Bronchial epithelial cell (primary cell): ENCODE measurements at regions not wholly inside any gene's neighbourhood (a gene's known extent, or its start where the extent isn't known, plus 50 kb on each side); places are given as distances from the start of the nearest gene placed in this dataset.

ENCODE experiments used
- DNase-seq: peaks from one replicate; pipeline ENCODE4 v3.0.0-alpha.2; 2010; ENCODE audit warnings: low read depth
- FAIRE-seq: peaks from 2 replicates; lab custom pipeline; 2011; peaks lifted over from hg19 to GRCh38; lab: Jason Lieb, UNC
- H3K27me3 ChIP-seq: 2 replicates; pipeline ENCODE4 v1.5.1; 2011; ENCODE audit warnings: low read length; ENCODE audit not compliant: control insufficient read depth, insufficient read depth
- H3K36me3 ChIP-seq: 2 replicates; pipeline ENCODE4 v1.5.1; 2011; ENCODE audit warnings: low read length; ENCODE audit not compliant: control insufficient read depth, insufficient read depth
- H3K4me3 ChIP-seq: 2 replicates; pipeline ENCODE4 v1.5.1; 2011; ENCODE audit warnings: mild to moderate bottlenecking, low read depth, low read length, control low read depth
- TF ChIP-seq, protein P1 (sequence below): IDR thresholded peaks from 2 replicates; pipeline ENCODE4 v1.5.1; 2011; ENCODE audit warnings: mild to moderate bottlenecking, moderate library complexity, low read length, control low read depth, inconsistent platforms; ENCODE audit not compliant: insufficient read depth, severe bottlenecking

DNA sequence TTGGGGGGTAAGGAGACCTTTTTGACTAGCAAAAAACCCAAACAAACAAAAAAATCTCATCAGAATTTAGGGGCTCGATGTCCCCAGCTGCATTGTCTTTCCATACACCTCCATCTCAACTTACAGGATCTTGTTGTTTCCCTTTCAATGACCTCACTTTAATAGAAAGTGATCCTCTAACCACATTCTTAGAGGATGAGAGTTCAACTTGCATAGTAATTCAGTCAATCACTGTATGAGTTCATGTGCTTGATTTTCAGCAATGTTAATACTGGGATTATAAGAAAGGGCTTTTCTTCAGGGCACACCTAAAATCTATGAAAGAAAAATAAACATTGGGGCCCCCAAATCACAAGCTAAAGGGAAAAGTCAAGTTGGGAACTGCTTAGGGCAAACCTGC, 1512.0 kb downstream of the SLITRK1 start:
- Histone ChIP-seq H3K27me3 (no peaks in the 10 kb centered on the region), H3K36me3 (no peaks in the 10 kb centered on the region), H3K4me3 (no peak overlapping the region)
- FAIRE-seq = no peak
- TF ChIP-seq, protein P1, sequence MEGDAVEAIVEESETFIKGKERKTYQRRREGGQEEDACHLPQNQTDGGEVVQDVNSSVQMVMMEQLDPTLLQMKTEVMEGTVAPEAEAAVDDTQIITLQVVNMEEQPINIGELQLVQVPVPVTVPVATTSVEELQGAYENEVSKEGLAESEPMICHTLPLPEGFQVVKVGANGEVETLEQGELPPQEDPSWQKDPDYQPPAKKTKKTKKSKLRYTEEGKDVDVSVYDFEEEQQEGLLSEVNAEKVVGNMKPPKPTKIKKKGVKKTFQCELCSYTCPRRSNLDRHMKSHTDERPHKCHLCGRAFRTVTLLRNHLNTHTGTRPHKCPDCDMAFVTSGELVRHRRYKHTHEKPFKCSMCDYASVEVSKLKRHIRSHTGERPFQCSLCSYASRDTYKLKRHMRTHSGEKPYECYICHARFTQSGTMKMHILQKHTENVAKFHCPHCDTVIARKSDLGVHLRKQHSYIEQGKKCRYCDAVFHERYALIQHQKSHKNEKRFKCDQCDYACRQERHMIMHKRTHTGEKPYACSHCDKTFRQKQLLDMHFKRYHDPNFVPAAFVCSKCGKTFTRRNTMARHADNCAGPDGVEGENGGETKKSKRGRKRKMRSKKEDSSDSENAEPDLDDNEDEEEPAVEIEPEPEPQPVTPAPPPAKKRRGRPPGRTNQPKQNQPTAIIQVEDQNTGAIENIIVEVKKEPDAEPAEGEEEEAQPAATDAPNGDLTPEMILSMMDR = no peak
- peak; percentile 43 for DNase-seq

DNA sequence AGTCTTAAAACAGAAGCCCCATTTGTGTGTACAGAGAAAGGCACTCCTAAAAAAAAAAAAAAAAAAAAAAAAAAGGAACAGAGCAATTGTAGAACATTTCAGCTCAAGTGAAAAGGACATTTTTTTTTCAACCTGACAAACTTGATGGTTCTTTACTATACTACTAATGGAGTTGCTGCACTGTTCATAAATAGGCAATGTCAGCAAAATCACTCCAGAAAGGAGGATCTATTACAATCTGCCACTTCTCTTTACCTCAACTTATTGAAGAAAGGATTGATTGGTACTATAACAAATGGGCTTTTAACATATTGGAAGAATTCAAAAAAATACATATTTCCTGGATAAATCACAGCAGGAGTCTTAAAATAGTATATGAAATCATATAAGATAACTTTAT, 1517.7 kb downstream of the SLITRK1 start:
- FAIRE-seq (no peak), DNase-seq (no peak)
- TF ChIP-seq, protein P1 = no peak
- no peaks in the 10 kb centered on the region for H3K27me3 ChIP-seq
- H3K4me3 ChIP-seq = no peak overlapping the region
- H3K36me3 ChIP-seq = no peaks in the 10 kb centered on the region

DNA sequence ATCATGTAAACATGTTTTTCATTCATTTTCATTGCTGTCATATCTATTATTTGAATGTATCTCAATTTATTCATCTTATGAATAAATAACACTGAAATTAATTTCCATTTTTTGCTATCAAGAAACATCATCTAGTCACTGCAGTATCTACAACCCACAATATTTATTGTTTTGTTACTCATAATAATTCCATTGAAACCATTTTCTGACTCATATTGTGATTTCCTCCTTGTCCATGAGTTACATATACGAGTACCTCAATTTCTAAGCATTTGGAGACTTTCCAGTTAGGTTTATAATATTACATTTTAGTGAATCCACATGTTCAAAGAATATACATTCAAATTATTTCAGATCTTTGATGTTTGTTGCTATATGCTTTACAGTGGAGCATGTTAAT, 1524.0 kb downstream of the SLITRK1 start:
- FAIRE-seq (no peak), DNase-seq (peak; percentile 29)
- no peak overlapping the region for H3K4me3 ChIP-seq
- TF ChIP-seq, protein P1 = no peak
- no peaks in the 10 kb centered on the region for H3K27me3 ChIP-seq
- no peaks in the 10 kb centered on the region for H3K36me3 ChIP-seq

DNA sequence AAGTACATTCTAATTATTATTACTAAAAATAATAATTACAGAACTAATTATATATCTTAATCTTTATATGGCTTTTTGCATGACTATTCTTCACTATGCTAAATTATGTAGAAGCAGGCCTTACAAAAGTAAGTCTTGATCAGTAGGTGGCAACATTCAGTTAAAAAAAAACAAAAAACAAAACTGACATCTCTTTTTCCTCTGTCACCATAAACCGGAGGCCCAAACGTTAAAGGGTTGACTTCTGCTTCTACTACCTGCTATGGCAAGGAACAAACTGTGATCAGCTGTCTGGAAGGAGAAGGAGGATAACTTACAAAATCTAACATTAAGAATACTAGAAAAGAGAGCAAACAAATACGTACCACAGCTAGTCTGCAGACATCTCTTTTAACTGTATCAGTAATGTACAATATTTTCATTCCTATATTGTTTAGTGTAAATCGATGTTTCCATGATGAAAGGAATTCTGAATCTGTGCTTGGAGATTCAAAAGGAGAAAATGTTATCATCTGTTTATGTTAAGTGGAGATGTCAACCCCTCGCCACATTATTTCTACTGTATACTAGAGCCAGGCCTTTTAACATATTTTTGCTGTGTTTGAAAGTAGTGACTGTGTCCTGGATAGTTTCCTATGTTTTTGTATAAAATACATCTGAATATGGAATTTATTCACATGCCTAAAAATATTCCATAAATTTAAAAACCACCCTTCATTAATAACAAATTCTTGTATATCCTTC, 1525.4 kb downstream of the SLITRK1 start:
- no peak for FAIRE-seq
- no peak for DNase-seq
- Histone ChIP-seq H3K36me3 (no peaks in the 10 kb centered on the region), H3K4me3 (no peak overlapping the region), H3K27me3 (no peaks in the 10 kb centered on the region)
- TF ChIP-seq, protein P1 = no peak

DNA sequence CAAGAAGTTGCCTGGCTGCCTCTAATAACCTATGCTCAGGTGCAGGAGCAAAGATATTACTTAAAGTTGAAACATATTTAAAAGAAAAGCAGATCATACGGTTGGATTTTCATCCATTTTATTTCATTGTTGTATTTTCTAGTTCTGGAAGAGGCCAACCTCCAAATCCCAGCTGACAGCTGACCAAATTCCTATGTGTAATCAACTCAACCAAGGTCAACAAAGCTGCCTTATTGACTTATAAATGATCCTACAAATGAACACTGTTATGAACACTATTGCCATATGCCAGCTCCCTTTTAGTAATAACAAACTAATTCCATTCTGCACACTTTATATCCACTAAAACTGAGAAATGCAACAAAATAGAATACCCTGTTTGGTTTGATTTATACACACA, 1537.4 kb downstream of the SLITRK1 start:
- no peaks in the 10 kb centered on the region for H3K27me3 ChIP-seq
- H3K36me3 ChIP-seq = no peaks in the 10 kb centered on the region
- FAIRE-seq (no peak), DNase-seq (no peak)
- no peak overlapping the region for H3K4me3 ChIP-seq
- TF ChIP-seq, protein P1 = no peak

DNA sequence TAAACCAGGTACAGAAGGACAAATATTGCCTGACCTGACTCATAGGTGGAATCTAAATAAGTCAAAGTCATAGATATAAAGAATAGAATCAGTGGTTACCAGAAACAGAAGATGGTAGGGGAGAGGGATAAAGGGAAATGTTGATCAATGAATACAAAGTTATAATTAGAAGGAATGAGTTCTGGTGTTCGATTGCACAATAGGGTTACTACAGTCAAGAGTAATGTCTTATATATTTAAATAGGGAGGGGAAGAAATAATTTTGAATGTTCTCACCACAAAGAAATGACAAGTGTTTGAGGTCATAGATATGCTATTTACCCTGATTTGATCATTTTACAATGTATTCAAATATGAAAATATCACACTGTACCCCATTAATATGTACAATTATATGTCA, 1541.2 kb downstream of the SLITRK1 start:
- Histone ChIP-seq H3K4me3 (no peak overlapping the region), H3K27me3 (no peaks in the 10 kb centered on the region), H3K36me3 (no peaks in the 10 kb centered on the region)
- FAIRE-seq (no peak), DNase-seq (no peak)
- TF ChIP-seq, protein P1 = no peak
